GM10266 (cell line): ENCODE measurements at regions not wholly inside any gene's neighbourhood (a gene's known extent, or its start where the extent isn't known, plus 50 kb on each side); places are given as distances from the start of the nearest gene placed in this dataset.

Experiments
- DNase-seq: peaks from one replicate; pipeline ENCODE4 v3.0.0; 2012; ENCODE audit errors: extremely low spot score
- CTCF ChIP-seq: IDR thresholded peaks from 2 replicates; pipeline ENCODE4 v1.5.1; 2012; ENCODE audit warnings: mild to moderate bottlenecking, low read depth; ENCODE audit not compliant: control insufficient read depth, insufficient read depth; ENCODE audit errors: missing control alignments

GRCh38 chrX:82230013-82230412, 1028.1 kb downstream of the SH3BGRL start:
- DNase-seq, result no peak
- TF ChIP-seq CTCF, result no peak

DNA sequence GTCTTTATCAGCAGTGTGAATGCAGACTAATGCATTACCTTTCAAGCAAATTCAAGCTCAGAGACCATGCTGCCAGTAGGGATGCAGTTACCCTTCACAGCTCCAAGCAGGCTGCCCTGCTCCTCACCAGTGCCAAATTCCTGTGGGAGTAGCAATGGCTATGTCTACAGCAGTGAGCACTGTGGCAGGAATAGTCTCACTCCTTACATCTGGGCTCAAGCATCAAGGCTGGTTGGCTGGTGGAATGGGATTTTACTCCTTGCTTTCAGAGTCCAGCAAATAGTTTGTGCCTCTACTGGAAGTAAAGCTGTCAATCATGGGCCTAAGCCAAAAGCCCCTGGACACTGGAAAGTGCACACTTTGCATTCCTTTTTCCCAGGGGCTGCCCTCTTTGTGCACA, 1030.8 kb downstream of the SH3BGRL start:
- DNase-seq, result no peak
- TF ChIP-seq CTCF, result no peak

DNA sequence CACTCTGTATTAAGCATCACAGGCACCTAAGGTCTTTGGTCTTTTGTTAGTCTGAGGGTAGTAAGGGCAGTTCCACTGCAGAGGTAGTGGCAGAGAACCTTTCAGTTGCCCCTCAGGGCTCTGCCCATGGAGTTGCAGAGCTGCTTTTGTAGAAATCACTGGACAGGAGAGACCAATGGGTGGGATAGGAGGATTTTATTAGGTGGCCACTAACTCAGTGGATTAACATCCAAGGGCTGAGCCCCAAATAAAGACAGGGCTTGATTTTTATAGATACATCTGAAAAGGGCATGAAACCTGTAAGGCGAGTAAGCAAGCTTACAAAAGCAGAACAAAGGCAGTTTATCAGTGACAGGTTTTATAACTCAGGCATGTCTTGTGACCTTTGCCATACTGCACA, 1035.4 kb downstream of the SH3BGRL start:
- DNase-seq, result no peak
- no peak for TF ChIP-seq CTCF
